OCI-LY1 (cell line): ENCODE measurements at regions not wholly inside any gene's neighbourhood (a gene's known extent, or its start where the extent isn't known, plus 50 kb on each side); places are given as distances from the start of the nearest gene placed in this dataset.

ENCODE experiments used
- H2AFZ ChIP-seq: fragments of 200-600 bp; sonication (generic), shearing (Covaris generic); 2 replicates; pipeline ENCODE4 v1.6.0; 2014; ENCODE audit warnings: antibody characterized with exemption, mild to moderate bottlenecking, low read length
- H3F3A ChIP-seq: fragments of 200-600 bp; sonication (generic), shearing (Covaris generic); 2 replicates; pipeline ENCODE4 v1.6.0; 2014; ENCODE audit warnings: mild to moderate bottlenecking, antibody characterized with exemption, low read length, moderate library complexity; ENCODE audit not compliant: insufficient read depth
- H3K27ac ChIP-seq: fragments of 200-600 bp; sonication (generic); 2 replicates; pipeline ENCODE4 v1.5.1; 2014; ENCODE audit warnings: low read length, mixed run types, mild to moderate bottlenecking, low read depth; ENCODE audit not compliant: poor library complexity, severe bottlenecking
- H3K27me3 ChIP-seq: fragments of 200-600 bp; sonication (generic); 2 replicates; pipeline ENCODE4 v1.6.0; 2014; ENCODE audit warnings: antibody characterized with exemption, mild to moderate bottlenecking, low read length, moderate library complexity; ENCODE audit not compliant: insufficient read depth
- H3K36me3 ChIP-seq: fragments of 200-600 bp; sonication (generic); 2 replicates; pipeline ENCODE4 v1.6.1; 2014; ENCODE audit warnings: mild to moderate bottlenecking, antibody characterized with exemption, low read length, moderate library complexity, mixed read lengths; ENCODE audit not compliant: insufficient read depth
- H3K4me1 ChIP-seq: fragments of 200-600 bp; sonication (generic); 2 replicates; pipeline ENCODE4 v1.5.1; 2014; ENCODE audit warnings: mild to moderate bottlenecking, low read length, moderate library complexity; ENCODE audit not compliant: insufficient read depth, severe bottlenecking
- H3K4me2 ChIP-seq: fragments of 200-600 bp; sonication (generic), shearing (Covaris generic); 2 replicates; pipeline ENCODE4 v1.6.1; 2014; ENCODE audit warnings: low read length
- H3K4me3 ChIP-seq: fragments of 200-600 bp; sonication (generic); 2 replicates; pipeline ENCODE4 v1.5.1; 2014; ENCODE audit warnings: low read length, low read depth, mild to moderate bottlenecking, mixed read lengths; ENCODE audit not compliant: poor library complexity, severe bottlenecking
- H3K79me2 ChIP-seq: fragments of 200-600 bp; shearing (Covaris generic); 2 replicates; pipeline ENCODE4 v1.6.1; 2016; ENCODE audit warnings: mixed run types, low read length, mixed read lengths; ENCODE audit not compliant: insufficient read depth
- H3K9ac ChIP-seq: fragments of 200-600 bp; sonication (generic), shearing (Covaris generic); 2 replicates; pipeline ENCODE4 v1.6.1; 2014; ENCODE audit warnings: mild to moderate bottlenecking, low read length, mixed read lengths
- H3K9me2 ChIP-seq: fragments of 200-600 bp; sonication (generic), shearing (Covaris generic); 2 replicates; pipeline ENCODE4 v1.6.1; 2014; ENCODE audit warnings: low read depth, mild to moderate bottlenecking, low read length, mixed read lengths
- H3K9me3 ChIP-seq: fragments of 200-600 bp; shearing (Covaris generic); 2 replicates; pipeline ENCODE4 v1.6.1; 2014; ENCODE audit warnings: low read length, mixed read lengths
- H4K20me1 ChIP-seq: fragments of 200-600 bp; sonication (generic), shearing (Covaris generic); 2 replicates; pipeline ENCODE4 v1.6.0; 2016; ENCODE audit warnings: mild to moderate bottlenecking, low read length; ENCODE audit not compliant: insufficient read depth
- EZH2 ChIP-seq: fragments of 200-600 bp; sonication (generic), shearing (Covaris generic); IDR thresholded peaks from 2 replicates; pipeline ENCODE4 v1.8.0; 2017; ENCODE audit warnings: borderline replicate concordance, mixed run types, mild to moderate bottlenecking, antibody characterized with exemption, low read length, moderate library complexity, mixed read lengths
- TF ChIP-seq, protein P1 (sequence below): fragments of 200-600 bp; sonication (generic), shearing (Covaris generic); IDR thresholded peaks from 2 replicates; pipeline ENCODE4 v1.5.1; 2017; ENCODE audit warnings: mild to moderate bottlenecking, antibody characterized with exemption, low read length, moderate library complexity, mixed read lengths

- Histone ChIP-seq H3K9ac (no peak overlapping the region), H3K27ac (no peak overlapping the region), H3F3A (no peaks in the 10 kb centered on the region), H3K79me2 (no peaks in the 10 kb centered on the region), H2AFZ (no peak overlapping the region), H4K20me1 (no peaks in the 10 kb centered on the region), H3K4me1 (no peaks in the 10 kb centered on the region), H3K4me2 (no peak overlapping the region), H3K4me3 (no peak overlapping the region), H3K36me3 (no peaks in the 10 kb centered on the region), H3K9me3 (no peaks in the 10 kb centered on the region), H3K27me3 (no peaks in the 10 kb centered on the region), H3K9me2 (no peaks in the 10 kb centered on the region)
- TF ChIP-seq EZH2, result no peak
- TF ChIP-seq, protein P1, sequence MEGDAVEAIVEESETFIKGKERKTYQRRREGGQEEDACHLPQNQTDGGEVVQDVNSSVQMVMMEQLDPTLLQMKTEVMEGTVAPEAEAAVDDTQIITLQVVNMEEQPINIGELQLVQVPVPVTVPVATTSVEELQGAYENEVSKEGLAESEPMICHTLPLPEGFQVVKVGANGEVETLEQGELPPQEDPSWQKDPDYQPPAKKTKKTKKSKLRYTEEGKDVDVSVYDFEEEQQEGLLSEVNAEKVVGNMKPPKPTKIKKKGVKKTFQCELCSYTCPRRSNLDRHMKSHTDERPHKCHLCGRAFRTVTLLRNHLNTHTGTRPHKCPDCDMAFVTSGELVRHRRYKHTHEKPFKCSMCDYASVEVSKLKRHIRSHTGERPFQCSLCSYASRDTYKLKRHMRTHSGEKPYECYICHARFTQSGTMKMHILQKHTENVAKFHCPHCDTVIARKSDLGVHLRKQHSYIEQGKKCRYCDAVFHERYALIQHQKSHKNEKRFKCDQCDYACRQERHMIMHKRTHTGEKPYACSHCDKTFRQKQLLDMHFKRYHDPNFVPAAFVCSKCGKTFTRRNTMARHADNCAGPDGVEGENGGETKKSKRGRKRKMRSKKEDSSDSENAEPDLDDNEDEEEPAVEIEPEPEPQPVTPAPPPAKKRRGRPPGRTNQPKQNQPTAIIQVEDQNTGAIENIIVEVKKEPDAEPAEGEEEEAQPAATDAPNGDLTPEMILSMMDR, result no peak
These were observed 59.1 kb upstream of the ANO5 start for GRCh38 chr11:22133776-22134175.

GRCh38 chr11:22138264-22138663 lies 54.6 kb upstream of the ANO5 start:
- Histone ChIP-seq H3K9me2 (no peaks in the 10 kb centered on the region), H3K4me1 (no peaks in the 10 kb centered on the region), H3F3A (no peaks in the 10 kb centered on the region), H3K4me3 (no peak overlapping the region), H3K27ac (no peak overlapping the region), H3K27me3 (no peaks in the 10 kb centered on the region), H3K9me3 (no peaks in the 10 kb centered on the region), H3K79me2 (no peaks in the 10 kb centered on the region), H3K4me2 (no peak overlapping the region), H2AFZ (no peak overlapping the region), H3K9ac (no peak overlapping the region), H3K36me3 (no peaks in the 10 kb centered on the region), H4K20me1 (no peaks in the 10 kb centered on the region)
- no peak for TF ChIP-seq EZH2
- TF ChIP-seq, protein P1, result no peak
